Testis (tissue), 2 donors: ENCODE measurements at regions not wholly inside any gene's neighbourhood (a gene's known extent, or its start where the extent isn't known, plus 50 kb on each side); places are given as distances from the start of the nearest gene placed in this dataset.
"Not testable (repeated sequence)": the region's sequence is repeated elsewhere in the genome, so short reads cannot be mapped to it uniquely, and the experiment has no call there.

Experiments
- CTCF ChIP-seq, 3 experiments: fragments of 450-650 bp in 2 of 3; fragments of 200-600 bp in 1 of 3; sonication (generic) in 1 of 3; IDR thresholded peaks; one replicate each; pipeline ENCODE4 v1.5.1; 2016 to 2019; ENCODE audit warnings: antibody characterized with exemption in 3 of 3, mild to moderate bottlenecking in 2 of 3, moderate library complexity in 1 of 3
- POLR2A ChIP-seq: fragments of 450-650 bp; IDR thresholded peaks from one replicate; pipeline ENCODE4 v1.6.1; 2017; ENCODE audit warnings: antibody characterized with exemption, mild to moderate bottlenecking, moderate library complexity

DNA sequence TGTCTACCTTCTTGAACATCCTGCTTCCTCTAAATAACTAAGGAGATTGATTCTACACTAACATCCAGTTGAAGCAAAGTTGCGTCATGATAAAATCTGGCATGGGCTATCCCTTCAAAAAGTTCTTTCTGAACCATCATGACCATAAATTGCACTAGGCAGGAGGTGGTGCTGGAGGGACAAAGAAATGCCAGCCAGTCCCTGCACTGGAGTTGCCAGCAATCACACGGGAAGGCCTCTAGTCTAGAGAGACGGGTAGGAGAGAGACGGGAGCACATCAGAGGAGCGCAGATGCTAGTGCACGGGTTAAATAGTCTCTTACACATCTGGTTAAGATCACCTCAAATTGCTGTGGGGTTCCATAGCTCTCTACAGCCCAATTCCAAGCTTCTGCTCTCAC, 111.2 kb upstream of the PLGLB2 start:
- TF ChIP-seq POLR2A; CTCF (IDR thresholded peaks at IDR 0.05): not testable (repeated sequence)
